Naive B cell (primary cell): ENCODE measurements at regions not wholly inside any gene's neighbourhood (a gene's known extent, or its start where the extent isn't known, plus 50 kb on each side); places are given as distances from the start of the nearest gene placed in this dataset.

Experiments used
- ATAC-seq, 2 donors: fragments of 150-1000 bp; cut with Tn5 transposase; 2 replicates each; pipeline ENCODE4 v1.10.0; 2021; ENCODE audit warnings: low read depth in 2 of 2, mild to moderate bottlenecking in 2 of 2, moderate library complexity in 2 of 2
- DNase-seq: peaks from one replicate; pipeline ENCODE4 v3.0.0; 2022
- H3K27ac Mint-ChIP-seq, 6 donors: one replicate each; pipeline ENCODE4 v1.8.0; 2020 to 2022; ENCODE audit warnings: mild to moderate bottlenecking in 6 of 6, mixed read lengths in 6 of 6, moderate library complexity in 5 of 6, inconsistent platforms in 2 of 6
- H3K27me3 Mint-ChIP-seq, 3 donors: one replicate each; pipeline ENCODE4 v1.8.0; 2021 to 2022; ENCODE audit warnings: mixed read lengths in 3 of 3, mild to moderate bottlenecking in 1 of 3
- H3K36me3 Mint-ChIP-seq, 2 donors: one replicate each; pipeline ENCODE4 v1.8.0; 2020 to 2022; ENCODE audit warnings: mixed read lengths in 2 of 2, inconsistent platforms in 1 of 2, mild to moderate bottlenecking in 1 of 2
- H3K4me1 Mint-ChIP-seq, 3 donors: one replicate each; pipeline ENCODE4 v1.8.0; 2020 to 2022; ENCODE audit warnings: mixed read lengths in 3 of 3, inconsistent platforms in 1 of 3, mild to moderate bottlenecking in 1 of 3, moderate library complexity in 1 of 3
- H3K4me3 Mint-ChIP-seq, 8 donors: one replicate each; pipeline ENCODE4 v1.8.0; 2020 to 2022; ENCODE audit warnings: mild to moderate bottlenecking in 8 of 8, mixed read lengths in 8 of 8, moderate library complexity in 8 of 8, inconsistent platforms in 2 of 8
- H3K9me3 Mint-ChIP-seq, 7 donors: one replicate each; pipeline ENCODE4 v1.8.0; 2020 to 2022; ENCODE audit warnings: mixed read lengths in 7 of 7, mild to moderate bottlenecking in 5 of 7, inconsistent platforms in 2 of 7, moderate library complexity in 1 of 7

DNA sequence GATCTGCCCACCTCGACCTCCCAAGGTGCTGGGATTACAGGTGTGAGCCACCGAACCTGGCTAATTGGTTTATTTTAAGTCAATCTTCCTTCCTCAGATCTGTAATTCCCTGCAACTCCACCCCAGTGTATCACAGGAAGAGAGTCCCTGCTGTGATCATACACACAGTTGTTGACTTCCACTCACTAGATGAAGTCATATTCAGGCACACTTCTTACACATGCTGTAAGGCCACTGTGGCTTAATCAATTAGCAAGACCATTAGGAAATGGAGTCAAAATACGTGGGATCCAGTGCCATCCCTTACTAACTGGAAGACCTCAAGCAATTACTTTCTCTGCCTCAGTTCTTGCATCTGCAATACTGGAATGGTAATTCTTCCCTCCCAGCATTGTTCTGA is 66.1 kb upstream of the PAX2 start:
- Mint-ChIP-seq H3K27ac (peak overlapping the region in 1 of 6 donors; percentile 16), H3K4me3 (peak overlapping the region in 1 of 8 donors; percentile 11), H3K36me3 (peaks cover 0 to 13% of the 10 kb centered on the region in 2 donors), H3K27me3 (peaks cover 47 to 62% (median 54%) of the 10 kb centered on the region in 3 donors), H3K9me3 (peaks cover 0 to 3% (median 0%) of the 10 kb centered on the region in 7 donors), H3K4me1 (peaks cover 0 to 7% (median 5%) of the 10 kb centered on the region in 3 donors)
- ATAC-seq (no peak), DNase-seq (no peak)

- peaks cover 0 to 2% (median 0%) of the 10 kb centered on the region in 7 donors for H3K9me3 Mint-ChIP-seq
- peaks cover 0 to 22% of the 10 kb centered on the region in 2 donors for H3K36me3 Mint-ChIP-seq
- peak overlapping the region in 1 of 8 donors; percentile 23 for H3K4me3 Mint-ChIP-seq
- H3K4me1 Mint-ChIP-seq = peaks cover 5 to 14% (median 8%) of the 10 kb centered on the region in 3 donors
- H3K27ac Mint-ChIP-seq = no peak overlapping the region
- ATAC-seq (no peak), DNase-seq (no peak)
- H3K27me3 Mint-ChIP-seq = peaks cover 57 to 78% (median 73%) of the 10 kb centered on the region in 3 donors
These were observed 62.4 kb upstream of the PAX2 start for GRCh38 chr10:100683004-100683403.

GRCh38 chr10:100683545-100684300 is 61.7 kb upstream of the PAX2 start:
- H3K36me3 Mint-ChIP-seq = peaks cover 0 to 22% of the 10 kb centered on the region in 2 donors
- ATAC-seq (no peak), DNase-seq (no peak)
- H3K27me3 Mint-ChIP-seq = peaks cover 60 to 78% (median 75%) of the 10 kb centered on the region in 3 donors
- no peak overlapping the region for H3K27ac Mint-ChIP-seq
- H3K4me1 Mint-ChIP-seq = peaks cover 5 to 14% (median 8%) of the 10 kb centered on the region in 3 donors
- no peak overlapping the region for H3K4me3 Mint-ChIP-seq
- H3K9me3 Mint-ChIP-seq = peaks cover 0 to 2% (median 0%) of the 10 kb centered on the region in 7 donors

GRCh38 chr10:100684688-100685235 is 60.6 kb upstream of the PAX2 start:
- ATAC-seq (no peak), DNase-seq (no peak)
- H3K4me1 Mint-ChIP-seq = peaks cover 5 to 14% (median 8%) of the 10 kb centered on the region in 3 donors
- H3K9me3 Mint-ChIP-seq = peaks cover 0 to 2% (median 0%) of the 10 kb centered on the region in 7 donors
- H3K27me3 Mint-ChIP-seq = peaks cover 56 to 78% (median 76%) of the 10 kb centered on the region in 3 donors
- peaks cover 0 to 22% of the 10 kb centered on the region in 2 donors for H3K36me3 Mint-ChIP-seq
- peak overlapping the region in 2 of 6 donors; percentile 30 to 32 for H3K27ac Mint-ChIP-seq
- H3K4me3 Mint-ChIP-seq = no peak overlapping the region

DNA sequence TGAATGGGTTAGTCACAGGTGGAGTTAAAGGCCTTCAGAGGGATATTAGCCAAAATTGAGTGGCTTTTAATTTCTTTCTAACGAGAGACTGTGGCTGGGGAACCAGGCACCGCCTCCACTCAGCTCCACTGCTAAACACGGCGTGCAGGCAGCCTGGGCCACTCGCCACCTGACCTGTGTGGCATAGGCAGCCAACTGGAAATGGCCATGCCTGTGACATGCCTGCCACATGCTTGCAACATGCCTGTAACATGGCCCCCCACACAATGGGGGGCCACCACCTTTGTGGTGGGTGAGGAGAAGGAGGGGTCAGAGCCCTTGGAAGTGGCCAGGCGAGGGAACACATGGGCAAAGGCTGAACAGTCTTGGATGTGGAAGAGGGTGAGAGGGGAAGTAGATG is 60.1 kb upstream of the PAX2 start:
- peaks cover 0 to 2% (median 0%) of the 10 kb centered on the region in 7 donors for H3K9me3 Mint-ChIP-seq
- peaks cover 0 to 22% of the 10 kb centered on the region in 2 donors for H3K36me3 Mint-ChIP-seq
- peaks cover 55 to 78% (median 77%) of the 10 kb centered on the region in 3 donors for H3K27me3 Mint-ChIP-seq
- no peak for DNase-seq
- peaks cover 5 to 14% (median 8%) of the 10 kb centered on the region in 3 donors for H3K4me1 Mint-ChIP-seq
- H3K27ac Mint-ChIP-seq = no peak overlapping the region
- no peak overlapping the region for H3K4me3 Mint-ChIP-seq
- no peak for ATAC-seq

GRCh38 chr10:100687143-100688003 is 58.0 kb upstream of the PAX2 start:
- no peak overlapping the region for H3K27ac Mint-ChIP-seq
- no peak for DNase-seq
- peak overlapping the region in 1 of 8 donors; percentile 12 for H3K4me3 Mint-ChIP-seq
- H3K27me3 Mint-ChIP-seq = peaks cover 67 to 91% (median 86%) of the 10 kb centered on the region in 3 donors
- H3K9me3 Mint-ChIP-seq = peaks cover 0 to 2% (median 0%) of the 10 kb centered on the region in 7 donors
- peaks cover 5 to 14% (median 8%) of the 10 kb centered on the region in 3 donors for H3K4me1 Mint-ChIP-seq
- peaks cover 0 to 22% of the 10 kb centered on the region in 2 donors for H3K36me3 Mint-ChIP-seq
- ATAC-seq = no peak

DNA sequence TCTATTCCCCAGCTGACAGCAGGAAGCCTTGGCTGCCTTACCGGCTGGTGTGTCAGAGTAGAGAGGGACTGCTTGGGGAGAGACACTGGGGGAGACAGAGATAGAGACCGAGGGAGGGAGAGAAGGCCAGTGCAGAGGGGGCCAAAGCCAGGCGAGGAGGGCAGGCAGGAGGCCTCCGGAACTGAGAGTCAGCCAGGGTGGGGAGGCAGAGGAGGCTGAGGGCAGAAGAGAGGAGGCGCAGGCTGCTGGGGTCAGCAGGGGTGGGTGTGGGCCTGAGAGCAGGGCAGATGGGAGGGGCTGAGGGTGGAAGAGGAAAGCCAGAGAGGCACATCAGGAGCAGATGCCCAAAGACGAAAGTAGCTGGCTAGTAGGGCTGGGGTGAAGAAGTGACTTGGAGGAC is 57.2 kb upstream of the PAX2 start:
- no peak overlapping the region for H3K27ac Mint-ChIP-seq
- peaks cover 5 to 10% (median 8%) of the 10 kb centered on the region in 3 donors for H3K4me1 Mint-ChIP-seq
- H3K27me3 Mint-ChIP-seq = peaks cover 59 to 83% (median 77%) of the 10 kb centered on the region in 3 donors
- H3K9me3 Mint-ChIP-seq = peaks cover 0 to 2% (median 0%) of the 10 kb centered on the region in 7 donors
- ATAC-seq (no peak), DNase-seq (no peak)
- no peak overlapping the region for H3K4me3 Mint-ChIP-seq
- H3K36me3 Mint-ChIP-seq = peaks cover 0 to 14% of the 10 kb centered on the region in 2 donors

GRCh38 chr10:100693821-100694220 is 51.6 kb upstream of the PAX2 start:
- Mint-ChIP-seq H3K27me3 (peaks cover 21 to 41% (median 31%) of the 10 kb centered on the region in 3 donors), H3K9me3 (peaks cover 0 to 3% (median 0%) of the 10 kb centered on the region in 7 donors), H3K27ac (peak overlapping the region in 1 of 6 donors; percentile 10), H3K4me1 (peaks cover 9 to 26% (median 12%) of the 10 kb centered on the region in 3 donors), H3K36me3 (no peaks in the 10 kb centered on the region), H3K4me3 (no peak overlapping the region)
- ATAC-seq (no peak), DNase-seq (no peak)
